WTC11 (cell line): ENCODE measurements at regions not wholly inside any gene's neighbourhood (a gene's known extent, or its start where the extent isn't known, plus 50 kb on each side); places are given as distances from the start of the nearest gene placed in this dataset.
"Not testable (repeated sequence)": the region's sequence is repeated elsewhere in the genome, so short reads cannot be mapped to it uniquely, and the experiment has no call there.

Source experiments
- ATAC-seq: fragments of 200-7000 bp; cut with Tn5 transposase; 2 replicates; pipeline ENCODE4 v1.10.0; 2021; ENCODE audit warnings: mild to moderate bottlenecking, moderate library complexity
- CTCF ChIA-PET: fragments of 300-600 bp; sonication (Branson Sonifier 250); formaldehyde crosslinking; loops from one replicate; lab custom pipeline; 2021; ENCODE audit warnings: antibody characterized with exemption; lab: Charles Lee
- POLR2A ChIA-PET: fragments of 350-600 bp; sonication (Branson Sonifier 250); formaldehyde crosslinking; loops from one replicate; lab custom pipeline; 2021; ENCODE audit warnings: antibody characterized with exemption; lab: Charles Lee
- DNase-seq: peaks from one replicate; pipeline ENCODE4 v3.0.0; 2021; ENCODE audit warnings: low spot score
- H3K27ac Mint-ChIP-seq: 2 replicates; pipeline ENCODE4 v1.8.0; 2021; ENCODE audit warnings: mixed read lengths
- H3K27me3 Mint-ChIP-seq: 2 replicates; pipeline ENCODE4 v1.8.0; 2021; ENCODE audit warnings: low read depth, mild to moderate bottlenecking, moderate library complexity, mixed read lengths
- H3K36me3 Mint-ChIP-seq: 2 replicates; pipeline ENCODE4 v1.8.0; 2021; ENCODE audit warnings: mixed read lengths
- H3K4me1 Mint-ChIP-seq: 2 replicates; pipeline ENCODE4 v1.8.0; 2022; ENCODE audit warnings: mixed read lengths
- H3K4me3 Mint-ChIP-seq: 2 replicates; pipeline ENCODE4 v1.8.0; 2021; ENCODE audit warnings: mild to moderate bottlenecking, moderate library complexity, mixed read lengths
- H3K9me3 Mint-ChIP-seq: 2 replicates; pipeline ENCODE4 v1.8.0; 2021; ENCODE audit warnings: mixed read lengths

DNA sequence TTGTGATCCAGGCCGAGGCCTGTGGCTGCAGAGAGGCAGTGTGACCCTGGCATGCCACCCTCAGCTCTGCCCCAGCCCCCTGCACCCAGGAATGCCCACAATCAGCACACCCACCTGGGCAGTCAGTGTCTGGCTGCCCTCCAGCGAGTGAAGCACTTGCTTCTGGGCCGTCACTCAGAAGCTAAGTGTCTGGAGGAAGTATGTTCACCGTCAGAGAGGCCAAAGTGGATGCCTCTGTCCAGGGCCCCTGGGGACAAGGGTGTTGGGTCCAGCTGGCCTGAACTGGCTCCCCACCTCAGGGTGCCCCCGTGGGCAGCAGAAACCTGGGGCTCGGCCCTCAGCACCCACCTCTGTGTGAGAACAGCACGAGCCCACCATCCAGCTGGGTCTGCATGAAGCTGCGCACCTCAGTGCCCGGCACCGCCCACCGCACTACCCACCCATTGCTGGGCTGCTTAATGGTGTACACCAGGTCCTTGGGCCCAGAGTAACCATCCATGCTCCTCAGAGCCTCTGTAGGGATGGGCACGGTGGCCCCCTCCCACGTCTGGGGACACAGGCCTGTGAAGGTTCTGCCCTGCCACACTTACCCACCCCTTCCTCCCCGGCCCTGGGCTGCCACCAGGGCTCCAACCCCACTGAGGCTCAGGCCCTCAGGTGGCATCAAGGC is 124.3 kb upstream of the ZSCAN2 start:
- DNase-seq, POLR2A ChIA-PET, H3K27ac Mint-ChIP-seq, H3K36me3 Mint-ChIP-seq, H3K9me3 Mint-ChIP-seq, CTCF ChIA-PET, H3K27me3 Mint-ChIP-seq, ATAC-seq, H3K4me3 Mint-ChIP-seq, H3K4me1 Mint-ChIP-seq: not testable (repeated sequence)

DNA sequence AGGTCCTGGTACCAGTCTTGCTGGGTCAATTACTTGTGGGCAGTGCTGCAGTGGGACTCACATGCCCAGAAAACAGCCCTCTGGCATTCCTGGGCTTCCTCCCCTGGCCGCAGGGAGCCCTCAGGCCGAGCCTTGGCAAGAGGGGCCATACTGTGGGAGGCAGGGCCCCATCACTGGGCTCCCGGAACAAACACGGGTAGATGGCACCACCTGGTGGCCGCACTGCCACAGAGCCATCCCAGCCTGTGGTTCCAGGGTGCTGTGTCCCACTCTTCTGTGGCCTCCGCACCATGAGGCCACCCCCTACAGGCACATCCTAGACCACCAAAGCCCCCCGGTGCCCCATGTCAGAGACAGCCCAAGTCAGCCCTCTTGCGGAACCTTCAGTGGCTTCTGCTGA is 123.3 kb upstream of the ZSCAN2 start:
- CTCF ChIA-PET, H3K9me3 Mint-ChIP-seq, H3K4me1 Mint-ChIP-seq, POLR2A ChIA-PET, H3K27me3 Mint-ChIP-seq, H3K4me3 Mint-ChIP-seq, H3K36me3 Mint-ChIP-seq, H3K27ac Mint-ChIP-seq, DNase-seq: not testable (repeated sequence)
- peak; percentile 96 for ATAC-seq

DNA sequence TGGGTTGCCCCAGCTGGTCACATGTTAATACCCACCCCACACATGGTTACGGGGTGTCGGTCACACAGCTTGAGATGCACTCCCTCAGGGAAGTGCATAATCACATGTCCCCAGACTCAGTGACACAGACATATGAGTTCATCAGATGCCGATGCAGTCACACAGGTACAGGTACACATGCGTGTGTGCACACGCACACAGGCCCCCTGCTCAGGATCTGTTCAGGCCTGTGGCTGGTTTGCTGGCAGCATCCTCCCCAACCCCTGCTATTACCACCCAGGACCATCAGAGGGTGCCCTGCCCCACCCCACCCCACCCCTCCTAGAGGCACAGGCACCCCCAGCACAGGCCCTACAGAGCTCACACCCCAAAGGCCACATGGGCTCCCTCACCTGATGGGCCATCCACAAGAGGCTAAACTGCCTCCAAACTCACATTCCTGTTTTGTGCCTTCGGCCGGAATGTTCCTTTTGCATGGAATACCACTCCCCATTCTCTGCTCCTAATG is 120.6 kb upstream of the ZSCAN2 start:
- peak; percentile 3; the same call in 1 of the 2 replicates for ATAC-seq
- H3K9me3 Mint-ChIP-seq, H3K4me1 Mint-ChIP-seq, H3K36me3 Mint-ChIP-seq, CTCF ChIA-PET, POLR2A ChIA-PET, H3K27me3 Mint-ChIP-seq, H3K27ac Mint-ChIP-seq, DNase-seq, H3K4me3 Mint-ChIP-seq: not testable (repeated sequence)

DNA sequence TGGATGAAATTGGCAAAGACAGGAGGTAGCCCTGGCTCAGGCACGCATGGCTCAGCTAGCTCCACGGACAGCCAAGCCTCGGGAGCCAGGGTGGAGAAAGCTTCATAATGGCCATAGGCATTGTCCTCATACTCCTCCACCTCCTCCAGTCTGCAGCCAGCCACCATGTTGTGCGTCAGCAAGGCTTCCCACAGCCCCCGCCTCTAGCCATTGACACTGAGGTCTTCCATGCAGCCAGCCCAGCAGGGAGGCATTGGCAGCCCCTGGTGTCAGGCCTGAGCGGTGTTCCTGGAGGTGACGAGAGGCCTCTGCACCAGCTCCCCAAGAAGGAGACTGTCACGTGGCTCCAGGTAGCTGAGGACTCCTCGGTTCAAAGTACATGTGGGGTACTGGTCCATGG is 117.0 kb upstream of the ZSCAN2 start:
- POLR2A ChIA-PET, ATAC-seq: not testable (repeated sequence)

DNA sequence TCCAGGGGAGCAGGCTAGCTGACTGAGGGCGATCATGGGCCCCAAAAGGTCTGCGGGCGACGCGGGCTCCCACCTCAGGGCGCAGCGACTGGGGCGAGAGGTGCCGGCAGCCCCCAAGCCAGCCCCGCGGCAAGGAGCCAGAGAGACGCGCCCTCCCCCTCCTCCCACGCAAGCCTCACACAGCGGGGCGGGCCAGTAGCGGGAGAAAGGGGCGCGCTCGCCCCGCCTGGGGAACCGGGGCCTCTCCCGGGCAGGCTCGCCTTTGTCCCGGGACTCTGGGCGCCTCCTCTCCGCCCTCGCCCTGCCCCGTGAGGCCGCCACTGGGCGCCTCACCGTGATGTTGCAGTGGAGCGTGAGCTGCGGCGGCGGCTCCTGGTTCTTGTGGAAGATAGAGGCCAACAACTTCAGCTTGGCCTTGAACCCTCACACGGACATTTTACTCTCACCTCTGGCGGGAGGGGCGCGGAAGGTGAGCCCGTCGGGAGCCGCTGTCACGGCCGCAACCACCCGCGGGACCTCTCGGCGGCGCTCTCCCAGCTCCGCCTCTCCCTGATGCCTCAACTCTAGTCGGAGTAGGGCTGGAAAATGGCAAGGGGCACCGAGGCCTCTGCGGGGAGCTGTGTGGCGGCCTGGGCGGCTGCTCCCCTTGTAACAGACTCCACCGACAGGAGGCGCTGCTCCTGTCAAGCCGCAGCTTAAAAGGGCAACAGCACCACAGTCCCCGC is 100.5 kb upstream of the ZSCAN2 start:
- H3K27me3 Mint-ChIP-seq, H3K9me3 Mint-ChIP-seq, POLR2A ChIA-PET, CTCF ChIA-PET, H3K27ac Mint-ChIP-seq, H3K4me1 Mint-ChIP-seq, H3K4me3 Mint-ChIP-seq, H3K36me3 Mint-ChIP-seq, ATAC-seq: not testable (repeated sequence)
- DNase-seq: peak; percentile 11

More for the DNA sequence above, 117.0 kb upstream of the ZSCAN2 start:
- peak; percentile 5 for DNase-seq
- H3K9me3 Mint-ChIP-seq, H3K4me3 Mint-ChIP-seq, H3K36me3 Mint-ChIP-seq, CTCF ChIA-PET, H3K27ac Mint-ChIP-seq, H3K4me1 Mint-ChIP-seq, H3K27me3 Mint-ChIP-seq: not testable (repeated sequence)

DNA sequence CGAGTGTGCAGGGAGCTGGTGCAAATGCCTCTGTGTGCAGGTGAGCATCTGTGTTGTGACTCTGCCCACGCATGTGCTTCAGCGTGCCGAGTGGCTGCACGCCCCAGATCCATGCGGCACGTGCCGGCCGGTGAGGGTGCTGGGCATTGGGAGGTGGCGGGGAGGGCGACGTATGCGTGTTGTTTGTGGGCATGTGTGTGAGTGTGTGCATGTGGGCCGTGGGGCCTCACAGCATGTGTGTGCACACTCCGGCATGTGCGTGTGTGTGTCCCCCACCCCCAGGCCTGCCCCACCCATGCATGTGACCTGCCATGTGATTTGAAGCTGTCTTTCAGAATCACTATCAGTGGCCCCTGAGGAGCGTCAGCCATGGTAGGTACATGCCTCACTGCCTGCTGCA is 97.7 kb upstream of the ZSCAN2 start:
- H3K4me3 Mint-ChIP-seq, DNase-seq, CTCF ChIA-PET, H3K27ac Mint-ChIP-seq, POLR2A ChIA-PET, H3K27me3 Mint-ChIP-seq, ATAC-seq, H3K4me1 Mint-ChIP-seq, H3K36me3 Mint-ChIP-seq, H3K9me3 Mint-ChIP-seq: not testable (repeated sequence)

DNA sequence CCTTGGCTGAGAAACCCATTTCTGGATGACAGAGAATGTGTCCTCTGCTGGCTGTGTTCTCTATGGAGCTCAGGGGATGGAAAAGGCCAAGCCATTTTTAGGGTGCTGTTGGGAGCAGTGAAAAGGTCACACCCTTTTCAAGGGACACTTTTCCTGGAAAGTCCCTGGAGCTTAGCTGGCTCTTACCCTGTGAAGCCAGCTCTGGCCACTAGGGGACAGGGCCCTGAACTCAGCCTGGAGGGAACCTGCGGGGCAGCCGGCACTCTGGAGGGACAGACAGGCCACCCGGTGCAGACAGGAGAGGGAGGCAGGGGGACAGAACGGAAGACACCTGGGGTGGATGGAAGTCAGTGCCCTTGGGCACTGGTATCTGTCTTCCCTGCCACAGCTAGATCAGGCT is 95.3 kb upstream of the ZSCAN2 start:
- H3K9me3 Mint-ChIP-seq, H3K27me3 Mint-ChIP-seq, CTCF ChIA-PET, H3K36me3 Mint-ChIP-seq, H3K4me1 Mint-ChIP-seq, POLR2A ChIA-PET, H3K27ac Mint-ChIP-seq, DNase-seq, H3K4me3 Mint-ChIP-seq, ATAC-seq: not testable (repeated sequence)

DNA sequence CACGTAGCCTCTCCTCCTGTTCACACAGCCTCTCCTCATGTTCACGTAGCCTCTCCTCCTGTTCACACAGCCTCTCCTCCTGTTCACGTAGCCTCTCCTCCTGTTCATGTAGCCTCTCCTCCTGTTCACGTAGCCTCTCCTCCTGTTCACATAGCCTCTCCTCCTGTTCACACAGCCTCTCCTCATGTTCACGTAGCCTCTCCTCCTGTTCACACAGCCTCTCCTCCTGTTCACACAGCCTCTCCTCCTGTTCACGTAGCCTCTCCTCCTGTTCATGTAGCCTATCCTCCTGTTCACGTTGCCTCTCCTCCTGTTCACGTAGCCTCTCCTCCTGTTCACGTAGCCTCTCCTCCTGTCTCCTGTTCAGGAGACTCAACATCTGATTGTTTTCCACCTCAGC is 88.5 kb upstream of the ZSCAN2 start:
- H3K27me3 Mint-ChIP-seq, H3K27ac Mint-ChIP-seq, H3K36me3 Mint-ChIP-seq, H3K4me1 Mint-ChIP-seq, ATAC-seq, POLR2A ChIA-PET, H3K4me3 Mint-ChIP-seq, DNase-seq, CTCF ChIA-PET, H3K9me3 Mint-ChIP-seq: not testable (repeated sequence)

DNA sequence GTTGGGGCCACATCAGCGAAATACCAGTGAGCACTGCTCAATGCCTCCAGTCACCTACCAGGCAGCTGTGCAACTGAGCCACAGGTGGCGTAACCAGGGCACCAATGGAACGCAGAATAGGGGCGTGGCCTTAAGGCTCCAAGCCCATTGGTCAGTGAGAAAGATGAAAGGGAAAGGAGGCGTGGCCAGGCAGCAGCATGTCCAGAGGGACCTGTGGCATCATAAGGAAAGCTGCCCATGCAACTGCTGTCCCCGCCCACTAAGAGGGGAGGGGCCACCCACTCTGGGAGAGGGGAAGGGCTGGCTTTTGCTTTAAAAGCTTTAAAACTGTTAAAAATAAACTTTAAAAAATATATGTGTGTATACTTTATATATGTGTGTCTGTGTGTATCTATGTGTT is 84.0 kb upstream of the ZSCAN2 start:
- H3K36me3 Mint-ChIP-seq, POLR2A ChIA-PET, H3K4me3 Mint-ChIP-seq, H3K27ac Mint-ChIP-seq, H3K27me3 Mint-ChIP-seq, H3K9me3 Mint-ChIP-seq, H3K4me1 Mint-ChIP-seq, ATAC-seq, CTCF ChIA-PET: not testable (repeated sequence)
- peak; percentile 70 for DNase-seq

DNA sequence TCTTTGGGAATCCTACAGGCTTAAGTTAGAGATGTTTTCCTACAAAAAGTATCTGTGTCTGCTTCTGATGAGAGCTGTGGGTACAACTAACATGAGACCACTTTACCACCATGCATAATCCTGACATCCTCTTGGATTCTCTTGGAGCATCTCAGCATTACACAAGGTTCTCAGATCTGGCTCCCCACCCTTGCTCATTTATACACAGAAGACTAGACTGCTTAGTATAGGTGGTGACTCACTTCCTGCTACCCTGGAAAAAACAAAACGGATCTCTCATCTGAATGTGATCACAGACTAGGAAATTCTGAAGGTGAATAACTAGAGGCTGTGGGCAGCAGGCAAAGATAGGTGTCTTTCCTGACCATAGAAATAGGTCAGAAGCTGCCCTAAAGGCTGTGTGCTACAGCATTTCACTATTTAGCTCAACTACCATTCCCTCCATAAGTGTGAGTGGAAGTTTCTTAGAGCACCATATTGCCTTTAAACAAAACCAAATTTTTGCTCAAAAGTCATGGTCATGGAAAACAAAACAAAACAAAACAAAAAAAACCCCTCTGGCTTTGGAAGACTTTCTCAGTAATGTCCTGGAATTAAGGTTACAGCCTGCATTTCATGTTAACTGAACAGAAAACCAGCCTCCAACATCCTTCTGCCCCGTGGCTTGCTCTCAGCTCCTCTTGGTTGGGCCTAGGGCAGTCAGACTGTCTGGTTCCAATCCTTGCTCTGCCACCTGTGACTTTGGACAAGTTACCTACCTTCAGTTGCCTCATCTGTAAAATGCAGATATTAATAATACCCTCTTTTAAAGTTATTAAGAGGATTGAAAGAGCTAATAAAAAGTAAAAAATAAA is 75.1 kb upstream of the ZSCAN2 start:
- H3K9me3 Mint-ChIP-seq, H3K27me3 Mint-ChIP-seq, DNase-seq, H3K4me3 Mint-ChIP-seq, H3K4me1 Mint-ChIP-seq, H3K27ac Mint-ChIP-seq, CTCF ChIA-PET, POLR2A ChIA-PET, ATAC-seq, H3K36me3 Mint-ChIP-seq: not testable (repeated sequence)

DNA sequence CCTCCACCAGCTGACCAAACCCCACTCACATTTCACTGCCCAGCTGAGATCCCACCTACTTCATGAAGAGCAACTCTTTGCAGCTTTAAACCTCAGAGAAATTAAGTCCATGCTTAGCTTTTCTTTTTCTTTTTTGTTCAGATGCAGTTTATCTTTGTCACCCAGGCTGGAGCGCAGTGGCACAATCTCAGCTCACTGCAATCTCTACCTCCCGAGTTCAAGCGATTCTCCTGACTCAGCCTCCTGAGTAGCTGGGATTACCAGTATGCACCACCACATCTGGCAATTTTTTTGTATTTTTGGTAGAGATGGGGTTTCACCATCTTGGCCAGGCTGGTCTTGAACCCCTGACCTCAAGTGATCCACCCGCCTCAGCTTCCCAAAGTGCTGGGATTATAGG is 70.1 kb upstream of the ZSCAN2 start:
- POLR2A ChIA-PET: not testable (repeated sequence)

DNA sequence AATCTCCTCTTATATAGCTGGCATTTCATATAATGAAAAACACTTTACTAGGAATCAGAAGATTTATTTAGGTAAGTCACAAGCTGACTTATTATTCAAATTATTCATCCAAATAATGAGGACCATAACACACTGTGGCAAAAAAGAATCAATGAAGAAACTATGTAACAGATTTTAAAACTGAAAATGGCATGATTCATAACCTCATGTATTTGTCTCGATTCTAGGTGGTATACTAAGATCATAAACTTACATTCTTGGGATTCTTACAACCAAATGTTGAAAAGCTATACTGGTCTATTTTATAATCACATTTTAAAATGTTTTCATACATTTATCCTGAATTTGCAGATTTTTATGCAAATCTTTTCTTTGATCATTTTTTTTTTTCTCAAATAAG is 69.6 kb upstream of the ZSCAN2 start:
- H3K27ac Mint-ChIP-seq, POLR2A ChIA-PET, DNase-seq, H3K9me3 Mint-ChIP-seq, CTCF ChIA-PET, ATAC-seq, H3K4me3 Mint-ChIP-seq, H3K27me3 Mint-ChIP-seq, H3K4me1 Mint-ChIP-seq, H3K36me3 Mint-ChIP-seq: not testable (repeated sequence)

More for the DNA sequence above, 70.1 kb upstream of the ZSCAN2 start:
- DNase-seq, ATAC-seq, H3K9me3 Mint-ChIP-seq, CTCF ChIA-PET, H3K4me1 Mint-ChIP-seq, H3K27ac Mint-ChIP-seq, H3K27me3 Mint-ChIP-seq, H3K36me3 Mint-ChIP-seq, H3K4me3 Mint-ChIP-seq: not testable (repeated sequence)
